HUES6 (cell line): ENCODE measurements at regions not wholly inside any gene's neighbourhood (a gene's known extent, or its start where the extent isn't known, plus 50 kb on each side); places are given as distances from the start of the nearest gene placed in this dataset.
"Not testable (repeated sequence)": the region's sequence is repeated elsewhere in the genome, so short reads cannot be mapped to it uniquely, and the experiment has no call there.

Source experiments
- H3K27ac ChIP-seq: 2 replicates; pipeline ENCODE4 v1.7.0; 2013; ENCODE audit warnings: low read depth, mild to moderate bottlenecking, low read length, inconsistent platforms
- H3K27me3 ChIP-seq: 2 replicates; pipeline ENCODE4 v1.6.1; 2013; ENCODE audit warnings: low read length; ENCODE audit not compliant: control insufficient read depth, insufficient read depth
- H3K36me3 ChIP-seq: 2 replicates; pipeline ENCODE4 v1.6.1; 2013; ENCODE audit warnings: low read length; ENCODE audit not compliant: control insufficient read depth, insufficient read depth
- H3K4me1 ChIP-seq: 2 replicates; pipeline ENCODE4 v1.6.1; 2013; ENCODE audit warnings: low read length; ENCODE audit not compliant: control insufficient read depth, insufficient read depth
- H3K4me3 ChIP-seq: 2 replicates; pipeline ENCODE4 v1.5.1; 2013; ENCODE audit warnings: low read depth, low read length
- H3K9ac ChIP-seq: one replicate; pipeline ENCODE4 v1.6.1; 2013; ENCODE audit warnings: mild to moderate bottlenecking, low read length
- H3K9me3 ChIP-seq: 2 replicates; pipeline ENCODE4 v1.6.1; 2013; ENCODE audit warnings: low read depth, low read length; ENCODE audit not compliant: control insufficient read depth, insufficient read depth

DNA sequence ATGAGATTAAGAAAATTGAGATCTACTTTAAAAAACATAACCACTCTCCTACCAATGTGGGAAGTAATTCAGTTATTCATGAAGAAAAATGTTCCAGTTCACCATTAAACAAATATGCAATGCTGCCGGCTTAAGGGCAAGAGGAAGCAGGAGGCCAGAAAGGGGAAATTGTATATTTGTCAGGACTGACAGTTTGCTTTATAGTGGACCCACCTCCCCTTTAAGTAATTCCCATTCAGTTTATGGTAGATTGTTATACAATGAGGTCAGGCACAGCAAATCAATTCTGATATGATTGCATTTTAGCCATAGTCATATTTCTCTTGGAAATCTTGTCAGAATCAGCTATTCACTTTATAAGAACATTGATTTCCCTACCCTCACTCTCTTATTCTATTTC lies 547.8 kb downstream of the FRK start:
- Histone ChIP-seq H3K4me3 (no peak overlapping the region), H3K9me3 (no peaks in the 10 kb centered on the region), H3K4me1 (peaks cover 3% of the 10 kb centered on the region; the same call in 1 of the 2 replicates), H3K27ac (no peak overlapping the region), H3K36me3 (no peaks in the 10 kb centered on the region), H3K27me3 (no peaks in the 10 kb centered on the region), H3K9ac (no peak overlapping the region)

- peaks cover 3% of the 10 kb centered on the region; the same call in 1 of the 2 replicates for H3K4me1 ChIP-seq
- no peak overlapping the region for H3K27ac ChIP-seq
- H3K27me3 ChIP-seq = no peaks in the 10 kb centered on the region
- H3K36me3 ChIP-seq = no peaks in the 10 kb centered on the region
- H3K9me3 ChIP-seq = no peaks in the 10 kb centered on the region
- no peak overlapping the region for H3K4me3 ChIP-seq
- no peak overlapping the region for H3K9ac ChIP-seq
These were observed 548.9 kb downstream of the FRK start for GRCh38 chr6:115511771-115512170.

DNA sequence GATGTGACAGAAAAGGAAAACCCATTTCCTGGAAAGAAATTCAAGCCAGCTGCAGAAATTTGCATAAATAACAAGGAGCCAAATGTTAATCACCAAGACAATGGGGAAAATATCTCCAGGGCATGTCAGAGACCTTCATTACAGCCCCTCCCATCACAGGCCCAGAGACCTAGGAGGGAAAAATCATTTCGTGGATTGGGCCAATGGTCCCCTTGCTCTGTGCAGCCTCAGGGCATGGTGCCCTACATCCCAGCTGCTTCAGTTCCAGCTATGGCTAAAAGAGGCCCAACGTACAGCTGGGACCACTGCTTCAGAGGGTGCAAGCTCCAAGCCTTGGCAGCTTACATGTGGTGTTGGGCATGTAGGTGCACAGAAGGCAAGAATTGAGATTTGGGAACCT lies 558.3 kb downstream of the FRK start:
- H3K4me1 ChIP-seq, H3K9me3 ChIP-seq, H3K27me3 ChIP-seq, H3K36me3 ChIP-seq, H3K9ac ChIP-seq, H3K4me3 ChIP-seq, H3K27ac ChIP-seq: not testable (repeated sequence)

DNA sequence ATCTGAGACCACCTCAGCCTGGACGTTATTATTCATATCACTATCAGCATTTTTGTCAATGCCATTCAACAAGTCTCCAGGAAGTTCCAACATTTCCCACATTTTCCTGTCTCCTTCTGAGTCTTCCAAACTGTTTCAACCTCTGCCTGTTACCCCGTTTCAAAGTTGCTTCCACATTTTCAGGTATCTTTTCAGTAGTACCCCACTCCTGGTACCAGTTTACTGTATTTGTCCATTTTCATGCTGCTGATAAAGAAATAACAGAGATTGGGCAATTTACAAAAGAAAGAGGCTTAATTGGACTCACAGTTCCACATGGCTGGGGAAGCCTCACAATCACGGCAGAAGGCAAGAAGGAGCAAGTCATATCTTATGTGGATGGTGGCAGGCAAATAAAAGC lies 565.5 kb downstream of the FRK start:
- H3K9ac ChIP-seq = no peak overlapping the region
- H3K27ac ChIP-seq = no peak overlapping the region

DNA sequence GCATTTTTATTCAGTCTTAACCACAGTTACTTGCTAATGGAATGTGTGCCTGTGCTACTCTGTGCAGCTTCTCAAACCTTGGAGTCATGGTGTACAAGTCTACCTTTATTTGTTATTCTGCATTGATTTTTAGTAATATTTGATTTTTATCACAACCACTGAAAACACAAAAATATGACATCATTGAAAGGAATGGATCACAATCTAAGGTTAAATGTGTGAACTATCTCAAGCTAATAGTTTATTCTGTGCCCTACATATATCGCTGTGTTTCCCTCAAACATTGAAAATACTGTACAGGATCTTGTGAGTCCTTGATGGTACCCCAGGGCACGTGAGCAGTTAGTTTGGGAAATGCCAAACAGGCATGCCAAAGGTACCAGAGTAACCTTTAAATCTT lies 573.4 kb downstream of the FRK start:
- Histone ChIP-seq H3K4me1 (no peaks in the 10 kb centered on the region), H3K27ac (no peak overlapping the region), H3K4me3 (no peak overlapping the region), H3K27me3 (no peaks in the 10 kb centered on the region), H3K9me3 (peaks cover 4% of the 10 kb centered on the region), H3K36me3 (no peaks in the 10 kb centered on the region), H3K9ac (no peak overlapping the region)

More for the DNA sequence above, 565.5 kb downstream of the FRK start:
- Histone ChIP-seq H3K4me3 (no peak overlapping the region), H3K4me1 (no peaks in the 10 kb centered on the region), H3K36me3 (no peaks in the 10 kb centered on the region), H3K27me3 (no peaks in the 10 kb centered on the region), H3K9me3 (peaks cover 36% of the 10 kb centered on the region)

DNA sequence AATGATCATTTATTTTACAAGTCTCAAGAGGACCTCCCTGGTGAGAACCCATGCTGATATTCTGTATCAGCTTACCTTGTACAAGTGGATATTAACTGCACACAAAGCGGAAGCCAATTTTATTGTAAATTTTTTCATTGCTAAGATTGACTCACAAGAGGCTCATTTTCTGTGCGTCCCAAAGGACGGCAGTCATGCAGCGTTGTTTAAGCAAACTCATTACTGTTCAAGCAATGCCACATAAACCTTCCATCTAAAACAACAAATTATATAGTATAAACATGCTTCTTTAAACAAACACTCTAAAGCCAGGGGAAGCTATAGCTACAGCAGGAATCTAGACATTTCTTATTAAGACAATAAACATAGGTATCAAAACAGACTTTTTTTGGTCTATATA lies 575.3 kb downstream of the FRK start:
- no peaks in the 10 kb centered on the region for H3K9me3 ChIP-seq
- no peaks in the 10 kb centered on the region for H3K4me1 ChIP-seq
- H3K9ac ChIP-seq = no peak overlapping the region
- H3K36me3 ChIP-seq = no peaks in the 10 kb centered on the region
- no peaks in the 10 kb centered on the region for H3K27me3 ChIP-seq
- H3K4me3 ChIP-seq = no peak overlapping the region
- H3K27ac ChIP-seq = no peak overlapping the region

- H3K4me3 ChIP-seq, H3K27ac ChIP-seq, H3K9ac ChIP-seq: not testable (repeated sequence)
These were observed 580.1 kb downstream of the FRK start for GRCh38 chr6:115480543-115480942.

DNA sequence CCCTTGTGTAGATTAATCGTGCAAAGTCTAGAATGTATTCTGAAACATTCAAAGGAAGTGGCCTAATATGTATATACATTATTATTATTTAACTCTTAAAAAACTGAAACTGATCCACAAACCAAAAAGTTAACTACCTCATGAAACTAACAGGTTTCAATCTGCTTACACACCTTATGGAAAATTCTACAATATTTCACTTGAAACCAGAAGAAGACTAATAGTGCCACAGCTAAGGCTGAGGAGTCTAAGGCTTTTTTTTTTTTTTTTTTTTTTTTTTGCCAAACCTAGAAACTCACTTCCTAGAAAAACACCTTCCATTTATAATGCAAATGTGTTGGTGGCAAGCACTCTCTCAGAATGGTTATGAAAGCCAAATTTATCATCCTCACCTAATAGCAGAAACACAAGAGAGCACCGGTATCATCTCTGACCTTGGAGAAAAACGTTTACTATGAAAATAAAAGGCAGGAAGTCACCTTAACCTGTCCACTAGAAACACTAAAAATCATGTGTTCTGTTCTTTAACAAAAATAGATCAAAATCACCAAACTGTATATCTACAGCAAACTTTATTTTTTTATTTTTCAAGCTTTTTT lies 586.1 kb downstream of the FRK start:
- no peak overlapping the region for H3K27ac ChIP-seq
- H3K9ac ChIP-seq = no peak overlapping the region
- no peaks in the 10 kb centered on the region for H3K27me3 ChIP-seq
- H3K9me3 ChIP-seq = no peaks in the 10 kb centered on the region
- no peak overlapping the region for H3K4me3 ChIP-seq
- no peaks in the 10 kb centered on the region for H3K36me3 ChIP-seq
- H3K4me1 ChIP-seq = 0 out of 2 replicates have a peak, but pooled peaks cover 3% of the 10 kb centered on the region

More at GRCh38 chr6:115480543-115480942, 580.1 kb downstream of the FRK start:
- not testable (repeated sequence) for H3K9me3 ChIP-seq, H3K27me3 ChIP-seq, H3K36me3 ChIP-seq, H3K4me1 ChIP-seq

- Histone ChIP-seq H3K9me3 (peaks cover 9% of the 10 kb centered on the region), H3K27ac (no peak overlapping the region), H3K4me1 (0 out of 2 replicates have a peak, but pooled peaks cover 4% of the 10 kb centered on the region), H3K27me3 (no peaks in the 10 kb centered on the region), H3K36me3 (no peaks in the 10 kb centered on the region), H3K9ac (no peak overlapping the region), H3K4me3 (no peak overlapping the region)
These were observed 592.3 kb downstream of the FRK start for GRCh38 chr6:115468272-115469005.

DNA sequence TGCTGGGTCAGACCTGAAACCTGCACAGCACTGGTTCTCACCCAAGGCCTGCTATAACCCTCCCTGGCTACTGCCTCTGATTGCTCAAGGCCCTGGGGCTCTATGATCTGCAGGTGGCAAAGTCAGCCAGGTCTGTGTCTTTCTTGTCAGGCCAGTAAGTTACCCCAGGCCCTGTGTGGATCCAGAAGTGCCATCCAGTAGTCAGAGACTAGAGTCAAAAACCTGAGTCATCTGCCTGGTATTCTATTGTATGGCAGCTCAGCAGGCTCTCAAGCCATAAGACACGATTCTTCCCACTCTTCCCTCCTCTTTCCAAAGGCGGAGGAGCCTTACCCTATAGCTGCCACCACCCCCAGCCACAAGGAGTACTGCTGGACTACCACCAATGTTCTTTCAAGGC lies 593.0 kb downstream of the FRK start:
- no peaks in the 10 kb centered on the region for H3K36me3 ChIP-seq
- H3K9ac ChIP-seq = no peak overlapping the region
- H3K9me3 ChIP-seq = peaks cover 9% of the 10 kb centered on the region
- H3K4me1 ChIP-seq = 0 out of 2 replicates have a peak, but pooled peaks cover 4% of the 10 kb centered on the region
- H3K4me3 ChIP-seq = no peak overlapping the region
- H3K27ac ChIP-seq = no peak overlapping the region
- H3K27me3 ChIP-seq = no peaks in the 10 kb centered on the region

DNA sequence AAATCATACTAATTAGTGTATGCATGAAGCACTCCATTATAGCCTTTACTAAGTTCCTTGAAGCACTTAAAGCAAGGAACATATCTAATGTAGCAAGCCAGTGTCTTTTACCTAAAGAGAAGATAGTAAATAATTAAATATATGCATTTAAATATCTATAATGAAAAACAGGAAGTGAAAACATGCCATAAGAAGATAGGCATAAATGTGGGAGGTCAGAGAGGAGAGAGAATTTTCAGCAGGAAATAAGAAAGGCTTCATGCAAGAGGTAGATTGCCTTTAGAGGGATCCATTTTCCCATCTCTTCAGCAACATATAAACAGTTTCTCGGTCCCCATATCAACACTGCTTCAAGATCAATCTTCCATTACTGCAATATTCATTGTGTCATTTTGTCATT lies 599.8 kb downstream of the FRK start:
- Histone ChIP-seq H3K9me3 (peaks cover 9% of the 10 kb centered on the region), H3K36me3 (no peaks in the 10 kb centered on the region), H3K4me3 (no peak overlapping the region), H3K9ac (no peak overlapping the region), H3K27me3 (no peaks in the 10 kb centered on the region), H3K27ac (no peak overlapping the region), H3K4me1 (peaks cover 7% of the 10 kb centered on the region)
